SK-N-MC (cell line): ENCODE measurements at regions not wholly inside any gene's neighbourhood (a gene's known extent, or its start where the extent isn't known, plus 50 kb on each side); places are given as distances from the start of the nearest gene placed in this dataset.
"Not testable (repeated sequence)": the region's sequence is repeated elsewhere in the genome, so short reads cannot be mapped to it uniquely, and the experiment has no call there.

Experiments
- EZH2 ChIP-seq: fragments of 200-600 bp; sonication (generic); IDR thresholded peaks from one replicate; pipeline ENCODE4 v1.6.1; 2017; ENCODE audit warnings: antibody characterized with exemption
- FOXP2 ChIP-seq: optimal IDR thresholded peaks from 2 replicates; pipeline ENCODE3; 2011; ENCODE audit warnings: mild to moderate bottlenecking, moderate library complexity; ENCODE audit not compliant: insufficient read depth; ENCODE audit errors: extremely low read length, control extremely low read depth
- POLR2AphosphoS5 ChIP-seq: IDR thresholded peaks from 2 replicates; pipeline ENCODE4 v1.6.1; 2012; ENCODE audit warnings: mild to moderate bottlenecking, low read depth, low read length, borderline replicate concordance

- TF ChIP-seq FOXP2, EZH2, POLR2AphosphoS5: not testable (repeated sequence)
Observed at GRCh38 chr7:65639717-65640116, 233.2 kb upstream of the VKORC1L1 start.
